ENCODE measurements at regions not wholly inside any gene's neighbourhood (a gene's known extent, or its start where the extent isn't known, plus 50 kb on each side); places are given as distances from the start of the nearest gene placed in this dataset.

- Histone ChIP-seq H3K9me3 (ENCODE audit: control insufficient read depth, insufficient read depth, low read depth, low read length) (no peaks in the 10 kb centered on the region), H3K27ac (ENCODE audit: insufficient read depth, low read length) (no peak overlapping the region), H3K36me3 (ENCODE audit: control insufficient read depth, insufficient read depth, low read length) (no peaks in the 10 kb centered on the region), H3K27me3 (ENCODE audit: control insufficient read depth, insufficient read depth, low read length) (no peaks in the 10 kb centered on the region), H3K4me3 (replicated peaks in 1 of 4; ENCODE audit: control extremely low read depth in 1 of 4, insufficient read depth in 1 of 4, low read depth in 3 of 4, low read length in 4 of 4) (no peak overlapping the region), H3K4me2 (ENCODE audit: extremely low read depth, insufficient read depth, low read length) (no peak overlapping the region), H2AFZ (ENCODE audit: low read length) (no peak overlapping the region), H3K4me1 (ENCODE audit: control insufficient read depth, extremely low read depth, insufficient read depth, low read length) (no peaks in the 10 kb centered on the region), H3K9ac (ENCODE audit: insufficient read depth, low read length) (no peak overlapping the region), H3K79me2 (ENCODE audit: control insufficient read depth, insufficient read depth, low read length) (no peaks in the 10 kb centered on the region), H4K20me1 (ENCODE audit: control insufficient read depth, extremely low read depth, insufficient read depth, low read length) (no peaks in the 10 kb centered on the region)
- TF ChIP-seq CTCF (conservative IDR thresholded peaks at IDR 0.05 in 1 of 2, IDR thresholded peaks at IDR 0.05 in 1 of 2; ENCODE audit: low read depth in 1 of 2, low read length in 2 of 2) (no peak), EZH2 (IDR thresholded peaks at IDR 0.05; ENCODE audit: low read length, missing control alignments) (no peak)
- no peak for DNase-seq (ENCODE audit: low read depth in 2 of 2)
Measured at GRCh38 chr2:191522478-191523120, 155.3 kb upstream of the NABP1 start.

- Histone ChIP-seq H3K4me2 (ENCODE audit: extremely low read depth, insufficient read depth, low read length) (no peak overlapping the region), H3K36me3 (ENCODE audit: control insufficient read depth, insufficient read depth, low read length) (no peaks in the 10 kb centered on the region), H3K79me2 (ENCODE audit: control insufficient read depth, insufficient read depth, low read length) (no peaks in the 10 kb centered on the region), H4K20me1 (ENCODE audit: control insufficient read depth, extremely low read depth, insufficient read depth, low read length) (no peaks in the 10 kb centered on the region), H2AFZ (ENCODE audit: low read length) (no peak overlapping the region), H3K9me3 (ENCODE audit: control insufficient read depth, insufficient read depth, low read depth, low read length) (no peaks in the 10 kb centered on the region), H3K4me3 (replicated peaks in 1 of 4; ENCODE audit: control extremely low read depth in 1 of 4, insufficient read depth in 1 of 4, low read depth in 3 of 4, low read length in 4 of 4) (no peak overlapping the region), H3K27ac (ENCODE audit: insufficient read depth, low read length) (no peak overlapping the region), H3K9ac (ENCODE audit: insufficient read depth, low read length) (no peak overlapping the region), H3K27me3 (ENCODE audit: control insufficient read depth, insufficient read depth, low read length) (peaks cover 2% of the 10 kb centered on the region), H3K4me1 (ENCODE audit: control insufficient read depth, extremely low read depth, insufficient read depth, low read length) (no peaks in the 10 kb centered on the region)
- DNase-seq (ENCODE audit: low read depth in 2 of 2) = no peak
- TF ChIP-seq EZH2 (IDR thresholded peaks at IDR 0.05; ENCODE audit: low read length, missing control alignments) (no peak), CTCF (conservative IDR thresholded peaks at IDR 0.05 in 1 of 2, IDR thresholded peaks at IDR 0.05 in 1 of 2; ENCODE audit: low read depth in 1 of 2, low read length in 2 of 2) (no peak)
Measured at GRCh38 chr2:191526091-191526490, 151.8 kb upstream of the NABP1 start.

GRCh38 chr2:191526536-191526935, 151.4 kb upstream of the NABP1 start:
- Histone ChIP-seq H3K4me3 (replicated peaks in 1 of 4; ENCODE audit: control extremely low read depth in 1 of 4, insufficient read depth in 1 of 4, low read depth in 3 of 4, low read length in 4 of 4) (no peak overlapping the region), H3K36me3 (ENCODE audit: control insufficient read depth, insufficient read depth, low read length) (no peaks in the 10 kb centered on the region), H3K9me3 (ENCODE audit: control insufficient read depth, insufficient read depth, low read depth, low read length) (no peaks in the 10 kb centered on the region), H3K27me3 (ENCODE audit: control insufficient read depth, insufficient read depth, low read length) (peaks cover 2% of the 10 kb centered on the region), H2AFZ (ENCODE audit: low read length) (no peak overlapping the region), H3K27ac (ENCODE audit: insufficient read depth, low read length) (no peak overlapping the region), H4K20me1 (ENCODE audit: control insufficient read depth, extremely low read depth, insufficient read depth, low read length) (no peaks in the 10 kb centered on the region), H3K79me2 (ENCODE audit: control insufficient read depth, insufficient read depth, low read length) (no peaks in the 10 kb centered on the region), H3K4me2 (ENCODE audit: extremely low read depth, insufficient read depth, low read length) (no peak overlapping the region), H3K9ac (ENCODE audit: insufficient read depth, low read length) (no peak overlapping the region), H3K4me1 (ENCODE audit: control insufficient read depth, extremely low read depth, insufficient read depth, low read length) (no peaks in the 10 kb centered on the region)
- no peak for TF ChIP-seq CTCF (conservative IDR thresholded peaks at IDR 0.05 in 1 of 2, IDR thresholded peaks at IDR 0.05 in 1 of 2; ENCODE audit: low read depth in 1 of 2, low read length in 2 of 2)
- no peak for TF ChIP-seq EZH2 (IDR thresholded peaks at IDR 0.05; ENCODE audit: low read length, missing control alignments)
- DNase-seq (ENCODE audit: low read depth in 2 of 2) = no peak
